Stimulated activated effector memory CD8-positive, alpha-beta T cell treated with anti-CD3 and anti-CD28 coated beads, Interleukin-12 subunit alpha, Interleukin-12 subunit beta, amount 100 ng/mL, for 72 hours (primary cell): ENCODE measurements at regions not wholly inside any gene's neighbourhood (a gene's known extent, or its start where the extent isn't known, plus 50 kb on each side); places are given as distances from the start of the nearest gene placed in this dataset.

Source experiments
- ATAC-seq: fragments of 150-1000 bp; cut with Tn5 transposase; 2 replicates; pipeline ENCODE4 v1.10.0; 2021
- DNase-seq, 2 donors: peaks; one replicate each; pipeline ENCODE4 v3.0.0; 2021 to 2022; ENCODE audit warnings: low spot score in 2 of 2
- H3K27ac Mint-ChIP-seq: one replicate; pipeline ENCODE4 v1.8.0; 2022; ENCODE audit warnings: mild to moderate bottlenecking, mixed read lengths
- H3K36me3 Mint-ChIP-seq: one replicate; pipeline ENCODE4 v1.8.0; 2022; ENCODE audit warnings: mild to moderate bottlenecking, mixed read lengths
- H3K4me1 Mint-ChIP-seq: one replicate; pipeline ENCODE4 v1.8.0; 2022; ENCODE audit warnings: mixed read lengths
- H3K4me3 Mint-ChIP-seq: one replicate; pipeline ENCODE4 v1.8.0; 2022; ENCODE audit warnings: mild to moderate bottlenecking, mixed read lengths
- H3K9me3 Mint-ChIP-seq: one replicate; pipeline ENCODE4 v1.8.0; 2022; ENCODE audit warnings: mixed read lengths

DNA sequence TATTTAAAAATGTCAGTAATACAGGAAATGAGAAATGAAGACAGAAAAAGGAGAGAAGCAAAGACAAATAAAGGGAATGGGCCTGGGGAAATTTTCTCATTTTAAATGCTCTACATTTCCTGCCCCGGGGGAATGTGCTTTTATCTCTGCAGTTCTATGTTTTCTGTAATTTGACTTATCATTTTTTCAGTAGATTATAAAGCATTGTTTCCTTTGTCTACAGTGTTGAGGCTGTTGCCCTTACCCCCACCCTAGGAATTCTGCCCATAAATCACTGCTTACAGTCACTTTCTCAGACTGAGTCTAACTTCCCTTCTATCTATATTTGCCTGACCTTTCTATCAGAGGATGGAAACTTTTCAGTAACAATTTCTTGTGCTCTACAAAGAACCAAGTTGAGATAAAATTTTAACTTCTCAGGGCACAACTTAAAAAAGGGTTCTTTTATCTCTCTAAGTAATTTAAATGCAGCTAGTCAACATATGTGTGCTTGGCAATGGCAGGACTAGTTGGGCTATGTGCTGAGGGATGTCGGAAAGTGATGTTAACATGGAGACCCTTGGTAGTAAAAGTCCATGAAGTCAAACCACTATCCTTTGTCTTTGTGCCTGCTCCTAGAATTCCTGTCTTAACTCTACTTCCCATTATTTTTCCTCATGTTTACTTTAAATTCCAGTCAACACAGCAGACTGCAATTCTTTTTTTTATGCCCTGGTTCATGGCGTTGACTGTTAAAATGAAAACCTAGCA, 146.5 kb upstream of the MMADHC start:
- H3K27ac Mint-ChIP-seq, result no peak overlapping the region
- no peaks in the 10 kb centered on the region for H3K36me3 Mint-ChIP-seq
- DNase-seq (no peak), ATAC-seq (no peak)
- peaks cover 3% of the 10 kb centered on the region for H3K9me3 Mint-ChIP-seq
- H3K4me3 Mint-ChIP-seq, result no peak overlapping the region
- no peaks in the 10 kb centered on the region for H3K4me1 Mint-ChIP-seq

DNA sequence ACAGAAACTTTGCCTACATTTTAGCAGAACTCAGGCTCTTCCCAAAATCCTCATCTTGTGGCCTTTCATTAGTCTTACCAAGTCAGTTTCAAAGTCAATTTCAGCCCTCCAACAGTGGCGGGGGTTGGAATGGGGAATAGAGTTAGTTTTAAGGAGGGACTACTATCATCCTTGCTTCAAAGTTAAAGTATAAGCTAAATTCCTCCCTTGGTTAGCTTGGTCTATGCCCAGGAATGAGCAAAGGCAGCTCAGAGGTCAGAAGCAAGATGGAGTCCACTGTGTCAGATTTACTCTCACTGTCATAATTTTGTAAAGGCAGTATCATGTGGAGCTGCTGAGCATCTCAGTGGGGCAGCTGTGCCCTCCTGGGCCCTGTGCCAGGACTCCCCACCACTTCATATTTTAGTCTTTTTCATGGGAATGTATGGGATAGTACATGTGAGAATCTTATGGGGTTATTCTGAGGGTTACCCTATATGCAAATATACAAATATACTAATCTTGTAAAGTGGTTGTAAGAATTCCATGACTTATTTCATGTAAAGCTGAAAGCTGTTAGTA, 145.2 kb upstream of the MMADHC start:
- no peaks in the 10 kb centered on the region for H3K36me3 Mint-ChIP-seq
- H3K4me3 Mint-ChIP-seq, result no peak overlapping the region
- H3K27ac Mint-ChIP-seq, result no peak overlapping the region
- no peak for DNase-seq
- ATAC-seq, result no peak
- H3K9me3 Mint-ChIP-seq, result peaks cover 6% of the 10 kb centered on the region
- H3K4me1 Mint-ChIP-seq, result no peaks in the 10 kb centered on the region

DNA sequence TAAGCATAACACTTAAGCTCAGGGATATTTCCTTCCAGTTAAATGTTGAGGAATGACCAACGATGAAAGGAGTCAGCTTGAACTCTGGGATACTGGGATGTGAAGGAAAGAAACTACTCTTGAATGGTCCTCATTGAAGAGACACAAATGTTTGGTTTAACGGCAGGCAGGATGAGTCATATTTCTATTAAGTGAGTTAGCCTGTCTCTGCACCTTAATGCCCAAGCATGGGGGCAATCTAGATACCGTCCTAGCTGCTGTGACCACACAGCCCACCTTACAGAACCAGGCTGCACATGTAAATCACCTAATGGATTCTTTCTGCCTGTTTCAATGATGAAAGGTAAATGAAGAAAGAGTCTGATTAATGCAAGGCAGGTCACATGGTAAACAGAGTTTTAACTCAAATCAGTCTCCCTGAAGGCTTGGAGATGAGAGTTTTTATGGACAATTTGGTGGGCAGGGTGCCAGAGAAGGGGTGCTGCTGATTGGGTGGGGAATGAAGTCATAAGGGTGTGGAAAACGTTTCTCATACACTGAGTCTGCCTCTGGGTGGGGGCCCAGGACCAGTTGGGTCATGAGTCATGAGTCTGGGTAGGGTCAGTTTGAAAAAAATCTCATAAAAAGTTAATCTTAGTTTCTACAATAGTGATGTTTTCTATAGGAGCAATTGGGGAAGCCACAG, 144.6 kb upstream of the MMADHC start:
- DNase-seq (no peak), ATAC-seq (no peak)
- no peaks in the 10 kb centered on the region for H3K36me3 Mint-ChIP-seq
- peaks cover 6% of the 10 kb centered on the region for H3K9me3 Mint-ChIP-seq
- no peaks in the 10 kb centered on the region for H3K4me1 Mint-ChIP-seq
- H3K27ac Mint-ChIP-seq, result no peak overlapping the region
- H3K4me3 Mint-ChIP-seq, result no peak overlapping the region

- DNase-seq, result no peak
- no peak for ATAC-seq
- no peak overlapping the region for H3K27ac Mint-ChIP-seq
These were observed 143.5 kb upstream of the MMADHC start for GRCh38 chr2:149731079-149731478.

DNA sequence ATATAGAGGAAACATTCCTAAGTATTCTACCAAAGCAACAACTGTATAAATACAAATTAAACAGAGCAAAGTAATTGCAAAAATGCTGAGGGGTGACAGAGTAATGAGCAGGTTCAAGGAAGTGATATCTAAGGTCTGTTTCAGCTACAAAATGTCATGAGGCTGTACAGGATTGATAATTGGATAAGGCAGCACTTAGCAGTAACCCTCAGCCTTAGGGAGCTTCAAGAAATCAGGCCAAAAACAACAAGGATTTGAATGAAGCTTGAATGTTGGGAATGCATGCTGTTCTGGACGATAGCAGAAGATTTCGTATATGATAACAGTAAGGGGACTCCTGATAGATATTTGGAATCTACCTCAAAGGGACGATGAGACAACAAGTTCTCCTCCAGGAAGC, 142.0 kb upstream of the MMADHC start:
- H3K9me3 Mint-ChIP-seq, result peaks cover 3% of the 10 kb centered on the region
- no peak overlapping the region for H3K27ac Mint-ChIP-seq
- no peaks in the 10 kb centered on the region for H3K4me1 Mint-ChIP-seq
- no peak overlapping the region for H3K4me3 Mint-ChIP-seq
- DNase-seq (no peak), ATAC-seq (no peak)
- no peaks in the 10 kb centered on the region for H3K36me3 Mint-ChIP-seq

More at GRCh38 chr2:149731079-149731478, 143.5 kb upstream of the MMADHC start:
- Mint-ChIP-seq H3K4me1 (no peaks in the 10 kb centered on the region), H3K9me3 (peaks cover 3% of the 10 kb centered on the region), H3K36me3 (no peaks in the 10 kb centered on the region), H3K4me3 (no peak overlapping the region)

GRCh38 chr2:149727927-149728326, 140.4 kb upstream of the MMADHC start:
- ATAC-seq (no peak), DNase-seq (no peak)
- no peaks in the 10 kb centered on the region for H3K36me3 Mint-ChIP-seq
- H3K4me3 Mint-ChIP-seq, result no peak overlapping the region
- no peak overlapping the region for H3K27ac Mint-ChIP-seq
- H3K4me1 Mint-ChIP-seq, result no peaks in the 10 kb centered on the region
- peaks cover 5% of the 10 kb centered on the region for H3K9me3 Mint-ChIP-seq

GRCh38 chr2:149725234-149725633, 137.7 kb upstream of the MMADHC start:
- Mint-ChIP-seq H3K27ac (no peak overlapping the region), H3K4me3 (no peak overlapping the region), H3K4me1 (no peaks in the 10 kb centered on the region), H3K9me3 (peaks cover 9% of the 10 kb centered on the region), H3K36me3 (no peaks in the 10 kb centered on the region)
- DNase-seq (no peak), ATAC-seq (no peak)

DNA sequence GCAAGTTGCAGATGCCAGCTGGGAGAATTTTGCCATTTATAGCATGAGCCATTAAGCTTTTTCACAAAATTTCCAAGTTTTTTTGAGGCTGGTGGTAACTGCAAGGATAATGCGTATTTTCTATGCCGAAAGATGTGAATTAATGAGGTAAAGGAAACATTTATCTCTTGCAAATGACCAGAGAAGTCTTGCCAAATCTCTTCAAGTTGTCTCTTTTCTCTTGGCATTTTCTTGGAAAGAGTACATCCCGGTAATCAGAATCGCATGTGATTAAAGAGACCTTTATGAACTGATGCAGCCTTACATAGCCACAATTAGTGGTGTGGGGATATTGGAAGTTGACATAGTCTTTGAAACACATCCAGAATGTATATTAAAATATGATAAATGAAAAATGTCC, 136.5 kb upstream of the MMADHC start:
- H3K4me3 Mint-ChIP-seq, result no peak overlapping the region
- no peaks in the 10 kb centered on the region for H3K4me1 Mint-ChIP-seq
- H3K9me3 Mint-ChIP-seq, result peaks cover 9% of the 10 kb centered on the region
- no peak for ATAC-seq
- DNase-seq, result no peak
- H3K36me3 Mint-ChIP-seq, result no peaks in the 10 kb centered on the region
- no peak overlapping the region for H3K27ac Mint-ChIP-seq

DNA sequence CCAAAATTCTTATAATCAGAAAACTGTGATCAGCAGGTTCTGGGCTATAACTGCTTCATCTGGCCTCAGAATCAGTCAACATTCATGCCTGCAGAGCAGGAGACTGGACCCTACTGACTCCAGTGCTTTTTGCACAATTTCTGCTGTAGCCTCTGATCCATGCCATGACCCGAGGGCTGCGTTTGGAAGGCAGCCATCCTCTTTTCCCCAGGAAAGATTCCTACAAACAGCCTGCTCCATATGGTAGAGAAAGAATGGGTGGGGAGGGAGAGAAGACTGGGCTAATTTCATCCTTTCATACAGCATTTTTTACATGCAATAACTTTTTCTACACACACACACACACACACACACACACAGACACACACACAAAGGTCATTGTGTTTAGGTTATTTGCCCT, 133.0 kb upstream of the MMADHC start:
- no peak overlapping the region for H3K27ac Mint-ChIP-seq
- no peak overlapping the region for H3K4me3 Mint-ChIP-seq
- ATAC-seq (no peak), DNase-seq (no peak)
- H3K9me3 Mint-ChIP-seq, result peaks cover 7% of the 10 kb centered on the region
- no peaks in the 10 kb centered on the region for H3K4me1 Mint-ChIP-seq
- no peaks in the 10 kb centered on the region for H3K36me3 Mint-ChIP-seq

GRCh38 chr2:149719695-149720094, 132.1 kb upstream of the MMADHC start:
- H3K4me3 Mint-ChIP-seq, result no peak overlapping the region
- peaks cover 7% of the 10 kb centered on the region for H3K9me3 Mint-ChIP-seq
- DNase-seq (no peak), ATAC-seq (no peak)
- H3K27ac Mint-ChIP-seq, result no peak overlapping the region
- H3K4me1 Mint-ChIP-seq, result no peaks in the 10 kb centered on the region
- no peaks in the 10 kb centered on the region for H3K36me3 Mint-ChIP-seq

GRCh38 chr2:149716687-149717086, 129.1 kb upstream of the MMADHC start:
- DNase-seq (no peak), ATAC-seq (no peak)
- H3K4me3 Mint-ChIP-seq, result no peak overlapping the region
- no peaks in the 10 kb centered on the region for H3K4me1 Mint-ChIP-seq
- no peaks in the 10 kb centered on the region for H3K36me3 Mint-ChIP-seq
- no peaks in the 10 kb centered on the region for H3K9me3 Mint-ChIP-seq
- H3K27ac Mint-ChIP-seq, result no peak overlapping the region

GRCh38 chr2:149715894-149716293, 128.3 kb upstream of the MMADHC start:
- Mint-ChIP-seq H3K9me3 (no peaks in the 10 kb centered on the region), H3K4me3 (no peak overlapping the region), H3K36me3 (no peaks in the 10 kb centered on the region), H3K4me1 (no peaks in the 10 kb centered on the region), H3K27ac (no peak overlapping the region)
- DNase-seq (no peak), ATAC-seq (no peak)

GRCh38 chr2:149715005-149715592, 127.5 kb upstream of the MMADHC start:
- no peak overlapping the region for H3K4me3 Mint-ChIP-seq
- H3K27ac Mint-ChIP-seq, result no peak overlapping the region
- H3K36me3 Mint-ChIP-seq, result no peaks in the 10 kb centered on the region
- no peaks in the 10 kb centered on the region for H3K9me3 Mint-ChIP-seq
- H3K4me1 Mint-ChIP-seq, result no peaks in the 10 kb centered on the region
- ATAC-seq (no peak), DNase-seq (no peak)

GRCh38 chr2:149709496-149710263, 122.1 kb upstream of the MMADHC start:
- ATAC-seq (no peak), DNase-seq (no peak)
- Mint-ChIP-seq H3K9me3 (no peaks in the 10 kb centered on the region), H3K4me3 (no peak overlapping the region), H3K4me1 (no peaks in the 10 kb centered on the region), H3K27ac (no peak overlapping the region), H3K36me3 (no peaks in the 10 kb centered on the region)

GRCh38 chr2:149703281-149703680, 115.7 kb upstream of the MMADHC start:
- Mint-ChIP-seq H3K27ac (no peak overlapping the region), H3K4me3 (no peak overlapping the region), H3K36me3 (no peaks in the 10 kb centered on the region), H3K4me1 (no peaks in the 10 kb centered on the region), H3K9me3 (no peaks in the 10 kb centered on the region)
- ATAC-seq (no peak), DNase-seq (no peak)
